Tibial artery (tissue), 4 donors: ENCODE measurements at regions not wholly inside any gene's neighbourhood (a gene's known extent, or its start where the extent isn't known, plus 50 kb on each side); places are given as distances from the start of the nearest gene placed in this dataset.

Experiments used
- DNase-seq, 2 donors: peaks; one replicate each; pipeline ENCODE4 v3.0.0-alpha.2; 2019
- H3K27ac ChIP-seq, 2 donors: fragments of 200-600 bp; sonication (generic) in 1 of 2; 1 replicate in 1 of 2; 2 replicates in 1 of 2; pipeline ENCODE4 v1.5.1; 2018 to 2019; ENCODE audit warnings: mild to moderate bottlenecking in 1 of 2
- H3K27me3 ChIP-seq, 2 donors: fragments of 200-600 bp; sonication (generic) in 1 of 2; one replicate each; pipeline versions ENCODE4 v1.5.1 to v1.6.0; 2016 to 2019
- H3K36me3 ChIP-seq, 3 donors: fragments of 200-600 bp; sonication (generic) in 2 of 3; one replicate each; pipeline ENCODE4 v1.5.1; 2016 to 2019; ENCODE audit warnings: mild to moderate bottlenecking in 2 of 3
- H3K4me1 ChIP-seq, 4 donors: fragments of 200-600 bp; sonication (generic) in 2 of 4; 1 replicate in 3 of 4; 2 replicates in 1 of 4; pipeline ENCODE4 v1.5.1; 2016 to 2019
- H3K4me3 ChIP-seq, 2 donors: fragments of 200-600 bp; sonication (generic) in 1 of 2; 1 replicate in 1 of 2; 2 replicates in 1 of 2; pipeline ENCODE4 v1.5.1; 2018 to 2019; ENCODE audit warnings: mild to moderate bottlenecking in 2 of 2
- H3K9me3 ChIP-seq, 3 donors: fragments of 200-600 bp; sonication (generic) in 1 of 3; one replicate each; pipeline ENCODE4 v1.5.1; 2016 to 2019
- CTCF ChIP-seq, 2 experiments: fragments of 200-600 bp in 1 of 2; fragments of 450-650 bp in 1 of 2; IDR thresholded peaks; one replicate each; pipeline ENCODE4 v1.5.1; 2017 to 2019; ENCODE audit warnings: antibody characterized with exemption in 2 of 2, mild to moderate bottlenecking in 1 of 2, moderate library complexity in 1 of 2
- intact Hi-C: fragments of 100-400 bp; cut with DNase I; formaldehyde crosslinking; loops from one replicate; pipeline ENCODE4 v1.15.0; 2023; ENCODE audit warnings: low total_unique reads

- intact Hi-C loops: no loop called here
- H3K27me3 ChIP-seq: no peaks in the 10 kb centered on the region
- no peaks in the 10 kb centered on the region for H3K9me3 ChIP-seq
- DNase-seq: no peak
- H3K4me1 ChIP-seq: no peaks in the 10 kb centered on the region
- no peaks in the 10 kb centered on the region for H3K36me3 ChIP-seq
- H3K4me3 ChIP-seq: no peak overlapping the region
- no peak for TF ChIP-seq CTCF (IDR thresholded peaks at IDR 0.05)
- H3K27ac ChIP-seq: no peak overlapping the region
These were observed 290.9 kb downstream of the LRRIQ3 start for GRCh38 chr1:73907051-73907450.

DNA sequence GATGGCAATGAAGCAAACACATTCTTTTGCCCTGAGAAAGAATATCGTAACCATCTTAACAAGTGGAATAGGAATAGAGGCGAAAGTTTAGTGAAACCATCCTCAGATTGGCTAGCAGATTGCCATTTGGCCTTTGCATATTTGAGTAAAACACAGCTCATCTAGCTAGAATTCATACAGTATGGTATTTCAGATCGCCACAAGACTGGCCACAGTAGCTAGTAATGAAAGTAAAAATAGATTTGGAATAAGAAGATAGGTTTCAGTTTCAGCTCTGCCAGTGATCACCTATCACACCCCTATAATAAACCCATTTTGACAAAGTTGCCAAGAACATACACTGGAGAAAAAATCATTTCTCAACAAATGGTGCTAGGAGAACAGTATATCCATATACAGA, 294.9 kb downstream of the LRRIQ3 start:
- DNase-seq: no peak
- Histone ChIP-seq H3K27me3 (no peaks in the 10 kb centered on the region), H3K4me3 (no peak overlapping the region), H3K4me1 (no peaks in the 10 kb centered on the region), H3K27ac (no peak overlapping the region), H3K36me3 (no peaks in the 10 kb centered on the region), H3K9me3 (no peaks in the 10 kb centered on the region)
- TF ChIP-seq CTCF (IDR thresholded peaks at IDR 0.05): no peak
- intact Hi-C loops: no loop called here

DNA sequence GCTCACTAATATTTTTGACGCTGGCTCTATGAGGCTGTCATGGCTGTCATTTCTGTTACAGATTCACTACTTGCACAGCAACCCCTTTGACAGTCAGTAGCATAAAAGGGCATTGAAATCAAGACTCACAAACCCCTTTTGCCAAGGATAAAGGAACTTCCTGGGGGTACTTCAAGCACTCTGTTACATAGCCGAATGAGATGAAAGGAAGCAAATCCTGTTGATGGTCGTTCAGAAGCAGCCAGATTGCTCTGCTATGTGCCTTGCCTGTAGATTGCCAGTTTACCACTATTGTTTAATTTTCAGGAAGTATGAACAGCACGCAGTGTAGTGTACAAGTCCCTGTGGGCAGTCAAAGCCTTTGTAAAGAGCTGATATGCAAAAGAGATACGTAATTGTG, 296.2 kb downstream of the LRRIQ3 start:
- no peaks in the 10 kb centered on the region for H3K27me3 ChIP-seq
- no peaks in the 10 kb centered on the region for H3K9me3 ChIP-seq
- no peaks in the 10 kb centered on the region for H3K4me1 ChIP-seq
- no peak overlapping the region for H3K27ac ChIP-seq
- DNase-seq: no peak
- H3K4me3 ChIP-seq: no peak overlapping the region
- no peaks in the 10 kb centered on the region for H3K36me3 ChIP-seq
- intact Hi-C loops: no loop called here
- no peak for TF ChIP-seq CTCF (IDR thresholded peaks at IDR 0.05)

GRCh38 chr1:73899311-73899710, 298.7 kb downstream of the LRRIQ3 start:
- Histone ChIP-seq H3K4me3 (no peak overlapping the region), H3K36me3 (no peaks in the 10 kb centered on the region), H3K27me3 (no peaks in the 10 kb centered on the region), H3K27ac (no peak overlapping the region), H3K4me1 (no peaks in the 10 kb centered on the region), H3K9me3 (no peaks in the 10 kb centered on the region)
- TF ChIP-seq CTCF (IDR thresholded peaks at IDR 0.05): no peak
- intact Hi-C loops: no loop called here
- no peak for DNase-seq

DNA sequence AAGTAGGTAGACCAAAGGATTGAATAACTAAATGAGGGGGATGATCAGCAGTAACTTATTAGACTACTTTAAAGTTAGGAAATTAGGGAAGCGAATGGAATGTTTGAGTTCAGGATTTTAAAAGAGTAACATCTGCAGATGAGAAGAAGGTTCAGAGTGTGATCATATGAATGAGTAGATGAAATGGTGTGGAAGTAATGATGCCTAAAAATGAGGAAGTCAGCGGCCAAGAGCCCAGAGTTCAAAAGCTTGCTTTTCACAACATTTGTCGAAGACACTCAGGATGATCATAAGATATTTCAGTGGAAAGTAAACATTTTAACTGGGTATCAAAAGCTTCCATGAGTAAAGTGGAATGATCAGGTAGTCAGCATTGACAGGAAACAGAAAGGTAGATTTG, 299.4 kb downstream of the LRRIQ3 start:
- Histone ChIP-seq H3K27me3 (no peaks in the 10 kb centered on the region), H3K9me3 (no peaks in the 10 kb centered on the region), H3K4me3 (no peak overlapping the region), H3K36me3 (no peaks in the 10 kb centered on the region), H3K4me1 (no peaks in the 10 kb centered on the region), H3K27ac (no peak overlapping the region)
- no peak for DNase-seq
- TF ChIP-seq CTCF (IDR thresholded peaks at IDR 0.05): no peak
- intact Hi-C loops: no loop called here

- H3K27me3 ChIP-seq: no peaks in the 10 kb centered on the region
- H3K4me3 ChIP-seq: no peak overlapping the region
- no peaks in the 10 kb centered on the region for H3K36me3 ChIP-seq
- H3K27ac ChIP-seq: no peak overlapping the region
- H3K9me3 ChIP-seq: no peaks in the 10 kb centered on the region
- TF ChIP-seq CTCF (IDR thresholded peaks at IDR 0.05): no peak
- no peak for DNase-seq
- H3K4me1 ChIP-seq: no peaks in the 10 kb centered on the region
- intact Hi-C loops: no loop called here
These were observed 310.6 kb downstream of the LRRIQ3 start for GRCh38 chr1:73887412-73887811.
